B cell (primary cell): ENCODE measurements at regions not wholly inside any gene's neighbourhood (a gene's known extent, or its start where the extent isn't known, plus 50 kb on each side); places are given as distances from the start of the nearest gene placed in this dataset.

Experiments
- EZH2 ChIP-seq: IDR thresholded peaks from 2 replicates; pipeline ENCODE4 v1.6.1; 2012; ENCODE audit warnings: borderline replicate concordance, low read depth, mild to moderate bottlenecking, moderate library complexity, low read length; ENCODE audit not compliant: insufficient read depth, poor library complexity, severe bottlenecking
- TF ChIP-seq, protein P1 (sequence below): fragments of 200-600 bp; IDR thresholded peaks from one replicate; pipeline ENCODE4 v1.8.0; 2022; ENCODE audit warnings: antibody characterized with exemption, mild to moderate bottlenecking

DNA sequence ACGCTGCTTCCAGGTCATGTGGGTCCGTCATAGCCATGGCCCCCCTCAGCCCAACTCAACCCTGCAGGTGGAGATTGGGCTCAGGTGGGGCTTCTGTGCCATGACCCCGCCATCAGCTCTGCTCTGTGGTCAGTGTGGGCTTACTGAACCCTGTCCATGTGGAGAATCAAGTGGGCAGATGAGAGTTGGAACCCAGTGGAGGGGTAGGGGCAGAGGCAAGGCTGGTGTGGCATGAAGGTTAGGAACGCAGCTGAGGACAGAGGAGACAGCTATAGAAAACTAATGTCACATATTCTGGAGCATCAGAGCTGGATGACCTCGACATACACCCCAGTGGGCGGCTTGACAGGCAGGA lies 355.9 kb downstream of the PTPRU start:
- TF ChIP-seq, protein P1, sequence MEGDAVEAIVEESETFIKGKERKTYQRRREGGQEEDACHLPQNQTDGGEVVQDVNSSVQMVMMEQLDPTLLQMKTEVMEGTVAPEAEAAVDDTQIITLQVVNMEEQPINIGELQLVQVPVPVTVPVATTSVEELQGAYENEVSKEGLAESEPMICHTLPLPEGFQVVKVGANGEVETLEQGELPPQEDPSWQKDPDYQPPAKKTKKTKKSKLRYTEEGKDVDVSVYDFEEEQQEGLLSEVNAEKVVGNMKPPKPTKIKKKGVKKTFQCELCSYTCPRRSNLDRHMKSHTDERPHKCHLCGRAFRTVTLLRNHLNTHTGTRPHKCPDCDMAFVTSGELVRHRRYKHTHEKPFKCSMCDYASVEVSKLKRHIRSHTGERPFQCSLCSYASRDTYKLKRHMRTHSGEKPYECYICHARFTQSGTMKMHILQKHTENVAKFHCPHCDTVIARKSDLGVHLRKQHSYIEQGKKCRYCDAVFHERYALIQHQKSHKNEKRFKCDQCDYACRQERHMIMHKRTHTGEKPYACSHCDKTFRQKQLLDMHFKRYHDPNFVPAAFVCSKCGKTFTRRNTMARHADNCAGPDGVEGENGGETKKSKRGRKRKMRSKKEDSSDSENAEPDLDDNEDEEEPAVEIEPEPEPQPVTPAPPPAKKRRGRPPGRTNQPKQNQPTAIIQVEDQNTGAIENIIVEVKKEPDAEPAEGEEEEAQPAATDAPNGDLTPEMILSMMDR = no peak
- TF ChIP-seq EZH2 = no peak
